GM18498 (cell line): ENCODE measurements at regions not wholly inside any gene's neighbourhood (a gene's known extent, or its start where the extent isn't known, plus 50 kb on each side); places are given as distances from the start of the nearest gene placed in this dataset.
"Not testable (repeated sequence)": the region's sequence is repeated elsewhere in the genome, so short reads cannot be mapped to it uniquely, and the experiment has no call there.

Experiments
- ATAC-seq: cut with Tn5 transposase; IDR thresholded peaks from one replicate; pipeline ENCODE4 v1.9.1; 2021; ENCODE audit warnings: mild to moderate bottlenecking, moderate library complexity; ENCODE audit not compliant: unreplicated experiment

GRCh38 chr2:16102976-16103380 is 162.6 kb downstream of the MYCN start:
- ATAC-seq = no peak

GRCh38 chr2:16102358-16102975 is 162.1 kb downstream of the MYCN start:
- ATAC-seq = no peak

GRCh38 chr2:16101196-16101595 is 160.8 kb downstream of the MYCN start:
- ATAC-seq = no peak

GRCh38 chr2:16100006-16100405 is 159.7 kb downstream of the MYCN start:
- no peak for ATAC-seq

GRCh38 chr2:16099326-16099725 is 159.0 kb downstream of the MYCN start:
- no peak for ATAC-seq

- no peak for ATAC-seq
Observed at GRCh38 chr2:16096962-16097361, 156.6 kb downstream of the MYCN start.

- not testable (repeated sequence) for ATAC-seq
Observed at GRCh38 chr2:16095483-16095882, 155.1 kb downstream of the MYCN start.

- ATAC-seq = no peak
Observed at GRCh38 chr2:16094811-16095210, 154.5 kb downstream of the MYCN start.

- ATAC-seq = no peak
Observed at GRCh38 chr2:16093639-16094529, 153.5 kb downstream of the MYCN start.

GRCh38 chr2:16092861-16093638 is 152.7 kb downstream of the MYCN start:
- no peak for ATAC-seq

- no peak for ATAC-seq
Observed at GRCh38 chr2:16091576-16092282, 151.4 kb downstream of the MYCN start.

GRCh38 chr2:16090650-16091575 is 150.6 kb downstream of the MYCN start:
- no peak for ATAC-seq

- not testable (repeated sequence) for ATAC-seq
Observed at GRCh38 chr2:16089491-16089890, 149.1 kb downstream of the MYCN start.

GRCh38 chr2:16088802-16089112 is 148.4 kb downstream of the MYCN start:
- no peak for ATAC-seq

- no peak for ATAC-seq
Observed at GRCh38 chr2:16088035-16088801, 147.9 kb downstream of the MYCN start.

- ATAC-seq = not testable (repeated sequence)
Observed at GRCh38 chr2:16086136-16086535, 145.8 kb downstream of the MYCN start.

GRCh38 chr2:16085073-16085472 is 144.7 kb downstream of the MYCN start:
- no peak for ATAC-seq

- ATAC-seq = no peak
Observed at GRCh38 chr2:16084274-16084673, 143.9 kb downstream of the MYCN start.

GRCh38 chr2:16082276-16082675 is 141.9 kb downstream of the MYCN start:
- no peak for ATAC-seq
